Liver (tissue), 8 donors: ENCODE measurements at regions not wholly inside any gene's neighbourhood (a gene's known extent, or its start where the extent isn't known, plus 50 kb on each side); places are given as distances from the start of the nearest gene placed in this dataset.

Experiments used
- DNase-seq: peaks from one replicate; pipeline ENCODE4 v3.0.0-alpha.2; 2017; ENCODE audit warnings: low spot score
- H3K27ac ChIP-seq, 2 donors: one replicate each; pipeline ENCODE4 v1.7.0; 2013; ENCODE audit warnings: inconsistent platforms in 2 of 2, low read length in 2 of 2, control low read depth in 1 of 2, low read depth in 1 of 2, mild to moderate bottlenecking in 1 of 2
- H3K27me3 ChIP-seq, 4 donors: one replicate each; pipeline versions ENCODE4 v1.6.1 to v1.7.0; 2013; ENCODE audit warnings: low read length in 3 of 4, inconsistent platforms in 1 of 4, mild to moderate bottlenecking in 1 of 4, moderate library complexity in 1 of 4; ENCODE audit not compliant: control insufficient read depth in 4 of 4, insufficient read depth in 4 of 4
- H3K36me3 ChIP-seq, 4 donors: one replicate each; pipeline versions ENCODE4 v1.6.1 to v1.7.0; 2013; ENCODE audit warnings: low read length in 3 of 4, mild to moderate bottlenecking in 3 of 4, low read depth in 1 of 4, moderate library complexity in 1 of 4; ENCODE audit not compliant: control insufficient read depth in 4 of 4, insufficient read depth in 3 of 4
- H3K4me1 ChIP-seq, 4 donors: one replicate each; pipeline versions ENCODE4 v1.6.1 to v1.7.0; 2013; ENCODE audit warnings: low read length in 3 of 4, mild to moderate bottlenecking in 3 of 4, moderate library complexity in 1 of 4; ENCODE audit not compliant: control insufficient read depth in 4 of 4, insufficient read depth in 4 of 4
- H3K4me3 ChIP-seq, 3 donors: one replicate each; pipeline versions ENCODE4 v1.6.1 to v1.7.0; 2013; ENCODE audit warnings: low read length in 3 of 3, control low read depth in 1 of 3, low read depth in 1 of 3, mild to moderate bottlenecking in 1 of 3
- H3K9ac ChIP-seq, 2 donors: one replicate each; pipeline ENCODE4 v1.7.0; 2013; ENCODE audit warnings: low read length in 2 of 2, mild to moderate bottlenecking in 2 of 2, moderate library complexity in 2 of 2, control low read depth in 1 of 2, low read depth in 1 of 2
- H3K9me3 ChIP-seq, 4 donors: one replicate each; pipeline versions ENCODE4 v1.6.1 to v1.7.0; 2013; ENCODE audit warnings: low read length in 3 of 4; ENCODE audit not compliant: control insufficient read depth in 4 of 4
- EGR1 ChIP-seq, 2 donors: IDR thresholded peaks; 2 replicates each; pipeline ENCODE4 v1.6.1; 2016 to 2018; ENCODE audit warnings: antibody characterized with exemption in 2 of 2, low read depth in 2 of 2
- FOXA1 ChIP-seq: IDR thresholded peaks from 2 replicates; pipeline ENCODE4 v1.6.1; 2016; ENCODE audit warnings: antibody characterized with exemption
- FOXA2 ChIP-seq: IDR thresholded peaks from 2 replicates; pipeline ENCODE4 v1.6.1; 2016; ENCODE audit warnings: antibody characterized with exemption
- GABPA ChIP-seq, 2 donors: IDR thresholded peaks in 1 of 2; conservative IDR thresholded peaks in 1 of 2; 2 replicates each; pipeline ENCODE4 v1.6.1; 2016; ENCODE audit warnings: antibody characterized with exemption in 2 of 2, mild to moderate bottlenecking in 1 of 2, moderate library complexity in 1 of 2
- HNF4A ChIP-seq, 2 donors: conservative IDR thresholded peaks; 2 replicates each; pipeline ENCODE4 v1.6.1; 2016; ENCODE audit warnings: antibody characterized with exemption in 2 of 2, mild to moderate bottlenecking in 2 of 2
- JUND ChIP-seq, 2 donors: IDR thresholded peaks; 2 replicates each; pipeline ENCODE4 v1.6.1; 2016; ENCODE audit warnings: antibody characterized with exemption in 2 of 2
- NR2F2 ChIP-seq: IDR thresholded peaks from 2 replicates; pipeline ENCODE4 v1.6.1; 2016; ENCODE audit warnings: antibody characterized with exemption
- RAD21 ChIP-seq, 2 donors: IDR thresholded peaks; 2 replicates each; pipeline ENCODE4 v1.6.1; 2016; ENCODE audit warnings: antibody characterized with exemption in 2 of 2, mild to moderate bottlenecking in 2 of 2
- SP1 ChIP-seq: IDR thresholded peaks from 2 replicates; pipeline ENCODE4 v1.6.1; 2018; ENCODE audit warnings: antibody characterized with exemption, mild to moderate bottlenecking
- TAF1 ChIP-seq: conservative IDR thresholded peaks from 2 replicates; pipeline ENCODE4 v1.6.1; 2016; ENCODE audit warnings: antibody characterized with exemption, mild to moderate bottlenecking
- YY1 ChIP-seq: IDR thresholded peaks from 2 replicates; pipeline ENCODE4 v1.6.1; 2016; ENCODE audit warnings: antibody characterized with exemption, mild to moderate bottlenecking
- WGBS: extraction: QIAGEN DNeasy Blood & Tissue Kit; methylation state at CpG from one replicate; pipeline ENCODE4 v1.1.7; 2013; 5-methylcytosine and 5-hydroxymethylcytosine counted together
- TF ChIP-seq, protein P1 (sequence below): IDR thresholded peaks from 2 replicates; pipeline ENCODE4 v1.6.1; 2016; ENCODE audit warnings: antibody characterized with exemption, mild to moderate bottlenecking
- TF ChIP-seq, protein P2 (sequence below): IDR thresholded peaks from 2 replicates; pipeline ENCODE4 v1.6.1; 2016; ENCODE audit warnings: antibody characterized with exemption
- TF ChIP-seq, protein P3 (sequence below): fragments of 150-350 bp; IDR thresholded peaks from 2 replicates; pipeline ENCODE4 v1.5.1; 2017; ENCODE audit warnings: improper control_type of control experiment, low read depth, low read length; ENCODE audit not compliant: missing input control
- TF ChIP-seq, protein P4 (sequence below): IDR thresholded peaks from 2 replicates; pipeline ENCODE4 v1.6.1; 2016; ENCODE audit warnings: antibody characterized with exemption
- donor health status: healthy.
- donor health status: healthy.
- donor health status: healthy.
- donor health status: healthy.
- donor health status: healthy.

DNA sequence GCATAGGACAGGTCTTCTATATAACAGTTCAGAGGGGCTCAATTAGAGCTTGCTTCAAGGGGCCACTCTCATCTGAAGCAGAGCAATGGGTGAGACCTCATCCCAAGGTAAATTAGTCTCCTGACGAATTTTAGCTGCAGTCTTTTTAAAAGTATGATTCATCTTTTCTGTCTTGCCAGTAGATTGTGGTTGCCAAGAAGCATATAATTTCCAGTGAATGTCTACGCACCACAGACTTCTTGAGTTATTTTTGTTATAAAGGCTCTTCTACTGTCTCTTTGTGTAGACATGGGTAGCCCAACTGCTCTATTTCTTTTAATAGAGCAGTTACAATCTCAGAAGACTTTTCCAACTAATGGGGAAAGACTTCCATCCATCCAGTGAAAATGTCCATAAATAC lies 108.9 kb upstream of the FMN2 start:
- no peaks in the 10 kb centered on the region for H3K4me1 ChIP-seq
- H3K4me3 ChIP-seq, result no peak overlapping the region
- peaks cover 0 to 2% (median 0%) of the 10 kb centered on the region in 4 donors for H3K9me3 ChIP-seq
- no peaks in the 10 kb centered on the region for H3K27me3 ChIP-seq
- H3K36me3 ChIP-seq, result no peaks in the 10 kb centered on the region
- WGBS, result 61% methylated on average over 2 of the region's 2 CpGs
- TF ChIP-seq SP1, result no peak
- TF ChIP-seq, protein P1, sequence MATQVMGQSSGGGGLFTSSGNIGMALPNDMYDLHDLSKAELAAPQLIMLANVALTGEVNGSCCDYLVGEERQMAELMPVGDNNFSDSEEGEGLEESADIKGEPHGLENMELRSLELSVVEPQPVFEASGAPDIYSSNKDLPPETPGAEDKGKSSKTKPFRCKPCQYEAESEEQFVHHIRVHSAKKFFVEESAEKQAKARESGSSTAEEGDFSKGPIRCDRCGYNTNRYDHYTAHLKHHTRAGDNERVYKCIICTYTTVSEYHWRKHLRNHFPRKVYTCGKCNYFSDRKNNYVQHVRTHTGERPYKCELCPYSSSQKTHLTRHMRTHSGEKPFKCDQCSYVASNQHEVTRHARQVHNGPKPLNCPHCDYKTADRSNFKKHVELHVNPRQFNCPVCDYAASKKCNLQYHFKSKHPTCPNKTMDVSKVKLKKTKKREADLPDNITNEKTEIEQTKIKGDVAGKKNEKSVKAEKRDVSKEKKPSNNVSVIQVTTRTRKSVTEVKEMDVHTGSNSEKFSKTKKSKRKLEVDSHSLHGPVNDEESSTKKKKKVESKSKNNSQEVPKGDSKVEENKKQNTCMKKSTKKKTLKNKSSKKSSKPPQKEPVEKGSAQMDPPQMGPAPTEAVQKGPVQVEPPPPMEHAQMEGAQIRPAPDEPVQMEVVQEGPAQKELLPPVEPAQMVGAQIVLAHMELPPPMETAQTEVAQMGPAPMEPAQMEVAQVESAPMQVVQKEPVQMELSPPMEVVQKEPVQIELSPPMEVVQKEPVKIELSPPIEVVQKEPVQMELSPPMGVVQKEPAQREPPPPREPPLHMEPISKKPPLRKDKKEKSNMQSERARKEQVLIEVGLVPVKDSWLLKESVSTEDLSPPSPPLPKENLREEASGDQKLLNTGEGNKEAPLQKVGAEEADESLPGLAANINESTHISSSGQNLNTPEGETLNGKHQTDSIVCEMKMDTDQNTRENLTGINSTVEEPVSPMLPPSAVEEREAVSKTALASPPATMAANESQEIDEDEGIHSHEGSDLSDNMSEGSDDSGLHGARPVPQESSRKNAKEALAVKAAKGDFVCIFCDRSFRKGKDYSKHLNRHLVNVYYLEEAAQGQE, result no peak
- no peak for TF ChIP-seq JUND (IDR thresholded peaks at IDR 0.05)
- no peak for TF ChIP-seq TAF1
- TF ChIP-seq, protein P2, sequence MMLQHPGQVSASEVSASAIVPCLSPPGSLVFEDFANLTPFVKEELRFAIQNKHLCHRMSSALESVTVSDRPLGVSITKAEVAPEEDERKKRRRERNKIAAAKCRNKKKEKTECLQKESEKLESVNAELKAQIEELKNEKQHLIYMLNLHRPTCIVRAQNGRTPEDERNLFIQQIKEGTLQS, result no peak
- TF ChIP-seq NR2F2, result no peak
- no peak for TF ChIP-seq GABPA (IDR thresholded peaks at IDR 0.05 in 1 of 2, conservative IDR thresholded peaks at IDR 0.05 in 1 of 2)
- TF ChIP-seq EGR1 (IDR thresholded peaks at IDR 0.05; ENCODE audit: low read depth in 2 of 2), result no peak
- TF ChIP-seq FOXA2, result no peak
- TF ChIP-seq, protein P3, sequence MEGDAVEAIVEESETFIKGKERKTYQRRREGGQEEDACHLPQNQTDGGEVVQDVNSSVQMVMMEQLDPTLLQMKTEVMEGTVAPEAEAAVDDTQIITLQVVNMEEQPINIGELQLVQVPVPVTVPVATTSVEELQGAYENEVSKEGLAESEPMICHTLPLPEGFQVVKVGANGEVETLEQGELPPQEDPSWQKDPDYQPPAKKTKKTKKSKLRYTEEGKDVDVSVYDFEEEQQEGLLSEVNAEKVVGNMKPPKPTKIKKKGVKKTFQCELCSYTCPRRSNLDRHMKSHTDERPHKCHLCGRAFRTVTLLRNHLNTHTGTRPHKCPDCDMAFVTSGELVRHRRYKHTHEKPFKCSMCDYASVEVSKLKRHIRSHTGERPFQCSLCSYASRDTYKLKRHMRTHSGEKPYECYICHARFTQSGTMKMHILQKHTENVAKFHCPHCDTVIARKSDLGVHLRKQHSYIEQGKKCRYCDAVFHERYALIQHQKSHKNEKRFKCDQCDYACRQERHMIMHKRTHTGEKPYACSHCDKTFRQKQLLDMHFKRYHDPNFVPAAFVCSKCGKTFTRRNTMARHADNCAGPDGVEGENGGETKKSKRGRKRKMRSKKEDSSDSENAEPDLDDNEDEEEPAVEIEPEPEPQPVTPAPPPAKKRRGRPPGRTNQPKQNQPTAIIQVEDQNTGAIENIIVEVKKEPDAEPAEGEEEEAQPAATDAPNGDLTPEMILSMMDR, result no peak
- no peak for DNase-seq
- no peak overlapping the region for H3K9ac ChIP-seq
- H3K27ac ChIP-seq, result no peak overlapping the region

DNA sequence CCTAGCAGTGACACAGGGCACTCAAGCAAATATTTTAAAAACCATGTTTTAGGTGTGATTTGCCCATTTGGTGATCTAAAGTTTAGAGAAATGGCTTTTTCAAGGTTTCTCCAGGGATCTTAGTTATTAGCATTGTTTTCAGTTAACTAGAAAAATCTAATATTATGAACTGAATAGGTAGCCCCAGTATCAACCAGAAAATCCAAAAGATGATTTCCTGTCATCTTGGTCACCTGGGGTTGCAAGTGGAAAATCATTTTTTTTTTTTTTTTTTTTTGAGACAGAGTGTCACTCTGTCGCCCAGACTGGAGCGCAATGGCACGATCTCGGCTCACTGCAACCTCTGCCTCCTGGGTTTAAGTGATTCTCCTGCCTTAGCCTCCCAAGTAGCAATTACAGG lies 106.6 kb upstream of the FMN2 start:
- H3K9ac ChIP-seq, result no peak overlapping the region
- no peaks in the 10 kb centered on the region for H3K4me1 ChIP-seq
- WGBS, result 85% methylated on average over 4 of the region's 4 CpGs
- no peak overlapping the region for H3K27ac ChIP-seq
- no peak for DNase-seq
- no peak overlapping the region for H3K4me3 ChIP-seq
- no peak for TF ChIP-seq JUND (IDR thresholded peaks at IDR 0.05)
- TF ChIP-seq TAF1, result no peak
- TF ChIP-seq SP1, result no peak
- TF ChIP-seq HNF4A (conservative IDR thresholded peaks at IDR 0.05), result no peak
- TF ChIP-seq, protein P3, result no peak
- TF ChIP-seq NR2F2, result no peak
- no peak for TF ChIP-seq FOXA2
- TF ChIP-seq, protein P1, result no peak
- no peak for TF ChIP-seq FOXA1
- no peak for TF ChIP-seq RAD21 (IDR thresholded peaks at IDR 0.05)
- TF ChIP-seq, protein P2, result no peak
- TF ChIP-seq YY1, result no peak
- TF ChIP-seq, protein P4, sequence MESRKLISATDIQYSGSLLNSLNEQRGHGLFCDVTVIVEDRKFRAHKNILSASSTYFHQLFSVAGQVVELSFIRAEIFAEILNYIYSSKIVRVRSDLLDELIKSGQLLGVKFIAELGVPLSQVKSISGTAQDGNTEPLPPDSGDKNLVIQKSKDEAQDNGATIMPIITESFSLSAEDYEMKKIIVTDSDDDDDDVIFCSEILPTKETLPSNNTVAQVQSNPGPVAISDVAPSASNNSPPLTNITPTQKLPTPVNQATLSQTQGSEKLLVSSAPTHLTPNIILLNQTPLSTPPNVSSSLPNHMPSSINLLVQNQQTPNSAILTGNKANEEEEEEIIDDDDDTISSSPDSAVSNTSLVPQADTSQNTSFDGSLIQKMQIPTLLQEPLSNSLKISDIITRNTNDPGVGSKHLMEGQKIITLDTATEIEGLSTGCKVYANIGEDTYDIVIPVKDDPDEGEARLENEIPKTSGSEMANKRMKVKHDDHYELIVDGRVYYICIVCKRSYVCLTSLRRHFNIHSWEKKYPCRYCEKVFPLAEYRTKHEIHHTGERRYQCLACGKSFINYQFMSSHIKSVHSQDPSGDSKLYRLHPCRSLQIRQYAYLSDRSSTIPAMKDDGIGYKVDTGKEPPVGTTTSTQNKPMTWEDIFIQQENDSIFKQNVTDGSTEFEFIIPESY, result no peak
- no peaks in the 10 kb centered on the region for H3K36me3 ChIP-seq
- H3K9me3 ChIP-seq, result no peaks in the 10 kb centered on the region
- H3K27me3 ChIP-seq, result no peaks in the 10 kb centered on the region
